Nephron progenitor cell (in vitro differentiated cells): ENCODE measurements at regions not wholly inside any gene's neighbourhood (a gene's known extent, or its start where the extent isn't known, plus 50 kb on each side); places are given as distances from the start of the nearest gene placed in this dataset.

Source experiments
- DNase-seq: peaks from one replicate; pipeline ENCODE4 v3.0.0; 2021
- H3K27ac Mint-ChIP-seq: 2 replicates; pipeline ENCODE4 v1.8.0; 2021; ENCODE audit warnings: mild to moderate bottlenecking, moderate library complexity, mixed read lengths
- H3K27me3 Mint-ChIP-seq: 2 replicates; pipeline ENCODE4 v1.8.0; 2021; ENCODE audit warnings: mild to moderate bottlenecking, low read depth, mixed read lengths; ENCODE audit not compliant: poor library complexity
- H3K36me3 Mint-ChIP-seq: 2 replicates; pipeline ENCODE4 v1.8.0; 2021; ENCODE audit warnings: low read depth, mixed read lengths
- H3K4me1 Mint-ChIP-seq: 2 replicates; pipeline ENCODE4 v1.8.0; 2021; ENCODE audit warnings: mixed read lengths
- H3K4me3 Mint-ChIP-seq: 2 replicates; pipeline ENCODE4 v1.8.0; 2021; ENCODE audit warnings: mild to moderate bottlenecking, moderate library complexity, mixed read lengths
- H3K9me3 Mint-ChIP-seq: 2 replicates; pipeline ENCODE4 v1.8.0; 2021; ENCODE audit warnings: mild to moderate bottlenecking, moderate library complexity, mixed read lengths
- CTCF ChIP-seq: fragments of 200-600 bp; sonication (generic); IDR thresholded peaks from 2 replicates; pipeline ENCODE4 v1.5.0; 2021; ENCODE audit warnings: antibody characterized with exemption

- no peak for DNase-seq
- no peaks in the 10 kb centered on the region for H3K27me3 Mint-ChIP-seq
- no peak overlapping the region for H3K4me3 Mint-ChIP-seq
- H3K4me1 Mint-ChIP-seq = no peaks in the 10 kb centered on the region
- no peak for TF ChIP-seq CTCF
- H3K27ac Mint-ChIP-seq = no peak overlapping the region
- no peaks in the 10 kb centered on the region for H3K36me3 Mint-ChIP-seq
- H3K9me3 Mint-ChIP-seq = no peaks in the 10 kb centered on the region
These were observed 251.1 kb upstream of the CMC1 start for GRCh38 chr3:27990324-27990723.

GRCh38 chr3:27990837-27991236 is 250.6 kb upstream of the CMC1 start:
- H3K36me3 Mint-ChIP-seq = no peaks in the 10 kb centered on the region
- no peaks in the 10 kb centered on the region for H3K4me1 Mint-ChIP-seq
- no peak for TF ChIP-seq CTCF
- H3K4me3 Mint-ChIP-seq = no peak overlapping the region
- H3K27ac Mint-ChIP-seq = no peak overlapping the region
- no peak for DNase-seq
- H3K27me3 Mint-ChIP-seq = no peaks in the 10 kb centered on the region
- H3K9me3 Mint-ChIP-seq = no peaks in the 10 kb centered on the region

- no peak for DNase-seq
- no peak overlapping the region for H3K27ac Mint-ChIP-seq
- peaks cover 3% of the 10 kb centered on the region for H3K9me3 Mint-ChIP-seq
- peaks cover 5% of the 10 kb centered on the region for H3K27me3 Mint-ChIP-seq
- H3K36me3 Mint-ChIP-seq = no peaks in the 10 kb centered on the region
- no peaks in the 10 kb centered on the region for H3K4me1 Mint-ChIP-seq
- TF ChIP-seq CTCF = no peak
- H3K4me3 Mint-ChIP-seq = no peak overlapping the region
These were observed 248.4 kb upstream of the CMC1 start for GRCh38 chr3:27993051-27993450.

- Mint-ChIP-seq H3K27ac (no peak overlapping the region), H3K36me3 (peaks cover 5% of the 10 kb centered on the region), H3K4me3 (no peak overlapping the region), H3K9me3 (peaks cover 20% of the 10 kb centered on the region), H3K27me3 (peaks cover 6% of the 10 kb centered on the region), H3K4me1 (no peaks in the 10 kb centered on the region)
- TF ChIP-seq CTCF = no peak
- DNase-seq = no peak
These were observed 240.8 kb upstream of the CMC1 start for GRCh38 chr3:28000608-28001007.

GRCh38 chr3:28008235-28008634 is 233.2 kb upstream of the CMC1 start:
- H3K27me3 Mint-ChIP-seq = no peaks in the 10 kb centered on the region
- no peak overlapping the region for H3K4me3 Mint-ChIP-seq
- TF ChIP-seq CTCF = no peak
- H3K36me3 Mint-ChIP-seq = peaks cover 5% of the 10 kb centered on the region
- DNase-seq = no peak
- H3K4me1 Mint-ChIP-seq = no peaks in the 10 kb centered on the region
- H3K9me3 Mint-ChIP-seq = peaks cover 11% of the 10 kb centered on the region
- no peak overlapping the region for H3K27ac Mint-ChIP-seq

GRCh38 chr3:28012830-28013229 is 228.6 kb upstream of the CMC1 start:
- no peak overlapping the region for H3K4me3 Mint-ChIP-seq
- no peaks in the 10 kb centered on the region for H3K4me1 Mint-ChIP-seq
- no peaks in the 10 kb centered on the region for H3K9me3 Mint-ChIP-seq
- TF ChIP-seq CTCF = no peak
- H3K27me3 Mint-ChIP-seq = no peaks in the 10 kb centered on the region
- no peaks in the 10 kb centered on the region for H3K36me3 Mint-ChIP-seq
- no peak overlapping the region for H3K27ac Mint-ChIP-seq
- DNase-seq = no peak
